ENCODE measurements at regions not wholly inside any gene's neighbourhood (a gene's known extent, or its start where the extent isn't known, plus 50 kb on each side); places are given as distances from the start of the nearest gene placed in this dataset.
A peak's percentile ranks its signal among the peaks of the same experiment; 100 is the strongest.

GRCh38 chr3:56862352-56863062 lies 60.8 kb upstream of the ARHGEF3 start:
- DNase-seq: no peak

- DNase-seq: no peak
These were observed 59.8 kb upstream of the ARHGEF3 start for GRCh38 chr3:56861511-56861910.

GRCh38 chr3:56860939-56861338 lies 59.2 kb upstream of the ARHGEF3 start:
- DNase-seq: no peak

- DNase-seq: no peak
These were observed 58.6 kb upstream of the ARHGEF3 start for GRCh38 chr3:56860351-56860750.

GRCh38 chr3:56858331-56858730 lies 56.6 kb upstream of the ARHGEF3 start:
- no peak for DNase-seq

GRCh38 chr3:56857178-56857577 lies 55.4 kb upstream of the ARHGEF3 start:
- DNase-seq: no peak

- DNase-seq: no peak
These were observed 55.0 kb upstream of the ARHGEF3 start for GRCh38 chr3:56856752-56857151.

- peak; percentile 60 for DNase-seq
These were observed 54.2 kb upstream of the ARHGEF3 start for GRCh38 chr3:56855856-56856512.

GRCh38 chr3:56854856-56855611 lies 53.3 kb upstream of the ARHGEF3 start:
- no peak for DNase-seq

GRCh38 chr3:56851966-56852884 lies 50.5 kb upstream of the ARHGEF3 start:
- DNase-seq: no peak
